ENCODE measurements at regions not wholly inside any gene's neighbourhood (a gene's known extent, or its start where the extent isn't known, plus 50 kb on each side); places are given as distances from the start of the nearest gene placed in this dataset.

DNA sequence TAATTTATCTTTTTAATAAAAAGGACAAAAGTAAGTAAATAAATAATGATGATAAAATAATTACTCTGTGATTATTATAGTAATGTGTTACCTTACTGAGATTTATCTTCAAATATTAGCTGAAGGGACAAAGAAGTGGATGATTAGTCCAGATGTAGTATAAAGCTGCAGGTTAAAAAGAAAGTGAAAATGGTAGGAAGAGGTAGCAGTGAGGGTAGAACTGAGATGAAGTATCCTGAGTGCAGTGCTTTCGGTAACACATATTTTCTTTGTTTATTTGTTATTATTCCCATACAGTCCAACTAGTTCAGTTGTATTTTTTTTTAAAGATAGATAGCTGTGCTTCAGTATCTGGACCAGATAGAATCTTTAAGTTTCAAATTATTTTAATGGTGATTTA is 1203.5 kb downstream of the NCAM2 start:
- H3K36me3 Mint-ChIP-seq = no peaks in the 10 kb centered on the region
- no peak for DNase-seq
- no peaks in the 10 kb centered on the region for H3K27me3 Mint-ChIP-seq
- H3K9me3 Mint-ChIP-seq = no peaks in the 10 kb centered on the region
- no peaks in the 10 kb centered on the region for H3K4me1 Mint-ChIP-seq
- POLR2A ChIA-PET = no interaction called here
- no peak overlapping the region for H3K27ac Mint-ChIP-seq
- H3K4me3 Mint-ChIP-seq = no peak overlapping the region
- ATAC-seq (ENCODE audit: low read depth) = no peak

DNA sequence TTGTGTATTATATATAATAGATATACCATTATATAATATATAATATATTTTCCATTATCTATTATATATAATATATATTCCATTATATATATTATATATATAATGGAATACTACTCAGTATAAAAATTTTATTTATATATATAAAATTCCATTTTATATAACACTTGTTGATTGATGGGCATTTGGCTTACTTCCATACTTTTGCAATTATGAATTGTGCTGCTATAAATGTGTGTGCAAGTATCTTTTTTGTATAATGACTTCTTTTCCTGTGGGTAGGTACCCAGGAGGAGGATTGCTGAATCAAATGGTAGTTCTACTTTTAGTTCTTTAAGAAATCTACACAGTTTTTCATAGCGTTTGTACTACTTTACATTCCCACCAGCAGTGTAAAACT is 1211.1 kb downstream of the NCAM2 start:
- H3K4me3 Mint-ChIP-seq = no peak overlapping the region
- POLR2A ChIA-PET = no interaction called here
- H3K27me3 Mint-ChIP-seq = no peaks in the 10 kb centered on the region
- no peak for DNase-seq
- no peaks in the 10 kb centered on the region for H3K36me3 Mint-ChIP-seq
- no peak overlapping the region for H3K27ac Mint-ChIP-seq
- H3K9me3 Mint-ChIP-seq = peaks cover 2% of the 10 kb centered on the region
- H3K4me1 Mint-ChIP-seq = no peaks in the 10 kb centered on the region
- ATAC-seq (ENCODE audit: low read depth) = no peak

DNA sequence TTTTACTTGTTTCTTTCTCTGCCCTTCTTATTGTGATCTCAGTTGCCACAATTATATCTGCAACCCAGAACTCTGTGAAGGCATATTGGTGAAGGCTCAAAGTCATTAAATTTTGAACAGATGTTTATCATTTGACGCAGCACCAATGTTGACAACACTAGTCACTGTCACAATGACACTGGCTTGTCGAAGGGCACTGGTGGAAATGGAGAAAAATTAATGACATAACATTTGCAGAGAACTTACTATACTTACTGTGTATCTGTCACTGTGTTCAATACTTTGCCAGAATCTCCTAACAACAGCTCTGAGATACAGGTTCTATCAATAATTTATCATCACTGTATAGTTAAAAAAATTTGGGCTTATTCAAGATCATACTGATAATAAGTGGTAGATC is 1213.7 kb downstream of the NCAM2 start:
- H3K27me3 Mint-ChIP-seq = no peaks in the 10 kb centered on the region
- no peak overlapping the region for H3K4me3 Mint-ChIP-seq
- POLR2A ChIA-PET = no interaction called here
- H3K4me1 Mint-ChIP-seq = no peaks in the 10 kb centered on the region
- H3K36me3 Mint-ChIP-seq = no peaks in the 10 kb centered on the region
- H3K27ac Mint-ChIP-seq = no peak overlapping the region
- DNase-seq = no peak
- no peak for ATAC-seq (ENCODE audit: low read depth)
- peaks cover 2% of the 10 kb centered on the region for H3K9me3 Mint-ChIP-seq

DNA sequence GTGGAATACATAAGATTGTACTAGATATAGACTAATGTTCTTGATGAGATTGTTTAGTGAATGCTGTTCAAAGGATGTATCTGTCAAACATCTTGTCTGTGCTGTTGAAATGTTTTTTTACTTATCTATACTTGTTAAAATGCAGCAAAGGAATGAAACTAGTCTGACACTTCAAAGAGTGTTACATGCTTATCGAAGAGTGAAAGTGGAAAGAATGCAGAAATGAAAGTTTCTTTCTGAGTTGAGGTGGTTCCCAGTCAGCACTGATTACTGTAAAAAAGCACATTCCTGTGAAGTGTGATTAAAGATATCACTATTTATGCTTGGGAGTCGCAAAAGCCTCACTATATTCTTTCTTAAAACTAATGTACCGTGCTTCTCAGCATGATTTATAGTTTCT is 1225.2 kb downstream of the NCAM2 start:
- Mint-ChIP-seq H3K9me3 (no peaks in the 10 kb centered on the region), H3K27me3 (no peaks in the 10 kb centered on the region), H3K4me1 (peaks cover 2% of the 10 kb centered on the region), H3K4me3 (no peak overlapping the region), H3K27ac (no peak overlapping the region), H3K36me3 (no peaks in the 10 kb centered on the region)
- POLR2A ChIA-PET = no interaction called here
- DNase-seq (no peak), ATAC-seq (ENCODE audit: low read depth) (no peak)

DNA sequence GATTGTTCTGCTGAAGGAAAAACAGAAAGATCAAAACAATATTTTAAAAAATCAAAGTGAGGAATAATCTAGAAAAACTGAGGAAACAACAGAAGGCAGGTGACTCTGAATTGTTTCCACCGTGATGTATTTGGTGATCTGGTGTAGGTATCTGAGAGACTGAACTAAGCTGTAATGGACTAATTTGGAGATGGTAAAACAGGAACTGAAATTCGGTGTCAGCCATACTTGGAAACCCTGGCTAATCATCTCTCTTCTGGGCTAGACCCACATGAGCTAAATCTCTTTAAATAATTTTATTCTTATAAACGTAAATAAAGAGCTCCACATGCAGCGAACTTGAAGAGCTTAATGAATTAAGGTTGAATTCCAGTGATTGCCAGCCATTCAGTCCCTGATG is 1226.1 kb downstream of the NCAM2 start:
- POLR2A ChIA-PET = no interaction called here
- no peaks in the 10 kb centered on the region for H3K27me3 Mint-ChIP-seq
- DNase-seq (no peak), ATAC-seq (ENCODE audit: low read depth) (no peak)
- no peaks in the 10 kb centered on the region for H3K36me3 Mint-ChIP-seq
- peaks cover 2% of the 10 kb centered on the region for H3K4me1 Mint-ChIP-seq
- no peak overlapping the region for H3K27ac Mint-ChIP-seq
- no peaks in the 10 kb centered on the region for H3K9me3 Mint-ChIP-seq
- H3K4me3 Mint-ChIP-seq = no peak overlapping the region

DNA sequence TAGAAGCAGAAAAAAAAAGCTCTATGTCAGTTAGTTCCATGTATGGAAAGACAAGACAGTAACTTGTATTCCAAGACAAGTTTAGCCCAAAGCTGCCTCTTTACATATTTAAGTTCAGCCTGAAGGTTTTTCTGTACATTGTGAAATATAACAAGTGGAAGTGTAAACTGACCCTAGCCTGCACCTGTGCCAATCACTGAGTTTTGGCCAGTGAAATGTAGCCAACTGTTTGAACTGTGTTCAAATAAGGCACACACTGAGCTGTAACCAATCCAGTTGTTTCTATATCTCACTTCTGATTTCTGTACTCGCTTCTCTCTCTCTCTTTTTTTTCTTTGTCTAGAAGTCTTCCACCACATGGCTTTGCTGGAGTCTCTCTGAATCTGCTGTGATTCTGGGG is 1227.1 kb downstream of the NCAM2 start:
- H3K36me3 Mint-ChIP-seq = no peaks in the 10 kb centered on the region
- DNase-seq (no peak), ATAC-seq (ENCODE audit: low read depth) (no peak)
- no peak overlapping the region for H3K4me3 Mint-ChIP-seq
- H3K9me3 Mint-ChIP-seq = no peaks in the 10 kb centered on the region
- H3K4me1 Mint-ChIP-seq = peaks cover 2% of the 10 kb centered on the region
- POLR2A ChIA-PET = no interaction called here
- H3K27ac Mint-ChIP-seq = no peak overlapping the region
- no peaks in the 10 kb centered on the region for H3K27me3 Mint-ChIP-seq

DNA sequence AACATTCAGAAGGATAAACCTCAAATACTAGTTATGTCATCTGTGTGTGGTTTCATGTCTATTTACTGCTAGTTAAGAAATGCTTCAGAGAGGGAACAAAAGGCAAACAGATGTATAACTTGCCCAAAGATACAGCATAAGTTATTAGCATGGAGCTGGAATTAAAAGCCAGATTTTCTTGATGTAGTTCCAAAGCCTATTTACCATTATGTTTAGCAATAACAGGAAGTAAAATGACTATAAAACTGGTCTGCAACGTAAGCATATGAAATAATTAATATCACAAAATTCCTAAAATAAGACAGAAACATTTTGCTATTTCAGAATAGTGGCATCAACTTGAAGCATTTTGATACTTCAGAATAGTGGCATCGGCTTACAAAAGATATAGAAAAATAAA is 1232.8 kb downstream of the NCAM2 start:
- Mint-ChIP-seq H3K36me3 (no peaks in the 10 kb centered on the region), H3K9me3 (no peaks in the 10 kb centered on the region), H3K4me1 (no peaks in the 10 kb centered on the region), H3K27me3 (no peaks in the 10 kb centered on the region), H3K27ac (no peak overlapping the region), H3K4me3 (no peak overlapping the region)
- ATAC-seq (ENCODE audit: low read depth) = no peak
- POLR2A ChIA-PET = no interaction called here
- no peak for DNase-seq

DNA sequence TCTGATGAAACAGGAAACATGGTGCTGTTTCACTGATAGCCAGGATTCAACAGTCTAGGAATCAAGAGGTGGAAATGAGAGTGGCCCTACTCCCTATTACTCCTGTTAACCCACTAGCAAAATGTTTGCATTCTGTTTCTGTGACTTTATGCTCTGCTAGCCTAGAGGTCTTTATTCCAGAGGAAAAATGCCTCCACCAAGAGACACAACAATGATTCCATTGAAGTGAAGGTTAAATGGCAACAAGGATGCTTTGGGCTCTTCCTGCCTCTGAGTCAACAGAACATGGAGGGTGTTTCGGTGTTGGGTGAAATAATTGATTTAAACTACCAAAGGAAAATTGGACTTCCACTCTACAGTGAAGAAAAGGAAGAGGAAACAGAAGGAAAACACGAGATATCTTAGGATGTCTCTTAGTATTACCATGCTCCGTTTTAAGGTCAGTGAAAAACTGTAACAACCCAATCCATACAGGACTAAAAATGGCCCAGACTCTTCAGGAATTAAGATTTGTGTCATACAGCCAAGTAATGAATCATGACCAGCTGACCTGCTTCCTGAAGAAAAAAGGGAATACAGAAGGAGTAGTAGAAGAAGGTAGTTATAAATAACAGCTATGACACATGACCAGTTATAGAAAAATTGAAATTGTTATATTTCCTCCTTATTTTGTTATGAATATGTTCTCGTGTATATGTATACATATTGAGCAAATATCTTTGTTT is 1237.8 kb downstream of the NCAM2 start:
- peaks cover 2% of the 10 kb centered on the region for H3K9me3 Mint-ChIP-seq
- no peaks in the 10 kb centered on the region for H3K4me1 Mint-ChIP-seq
- ATAC-seq (ENCODE audit: low read depth) (no peak), DNase-seq (no peak)
- H3K27ac Mint-ChIP-seq = no peak overlapping the region
- no peaks in the 10 kb centered on the region for H3K36me3 Mint-ChIP-seq
- no peaks in the 10 kb centered on the region for H3K27me3 Mint-ChIP-seq
- H3K4me3 Mint-ChIP-seq = no peak overlapping the region
- POLR2A ChIA-PET = no interaction called here

DNA sequence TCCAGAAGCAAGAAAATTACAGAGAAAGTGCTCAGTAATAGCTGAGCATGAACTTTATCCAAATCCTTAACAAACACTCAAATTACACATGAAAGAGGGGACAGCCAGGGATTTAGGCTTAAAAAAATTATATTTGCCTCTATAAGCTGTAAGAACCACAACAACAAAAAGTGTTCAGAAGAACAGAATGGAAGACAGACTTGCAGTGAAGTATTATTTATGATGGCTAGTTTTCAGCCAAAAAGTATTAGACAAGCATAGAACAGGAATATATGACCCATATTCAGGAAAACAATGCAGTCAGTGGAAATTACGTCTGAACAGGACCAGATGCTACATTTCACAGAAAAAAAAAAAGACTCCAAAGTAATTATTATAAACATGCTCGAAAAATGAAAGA is 1246.3 kb downstream of the NCAM2 start:
- Mint-ChIP-seq H3K27me3 (no peaks in the 10 kb centered on the region), H3K9me3 (no peaks in the 10 kb centered on the region), H3K27ac (no peak overlapping the region), H3K4me3 (no peak overlapping the region), H3K36me3 (no peaks in the 10 kb centered on the region), H3K4me1 (no peaks in the 10 kb centered on the region)
- ATAC-seq (ENCODE audit: low read depth) (no peak), DNase-seq (no peak)
- POLR2A ChIA-PET = no interaction called here

DNA sequence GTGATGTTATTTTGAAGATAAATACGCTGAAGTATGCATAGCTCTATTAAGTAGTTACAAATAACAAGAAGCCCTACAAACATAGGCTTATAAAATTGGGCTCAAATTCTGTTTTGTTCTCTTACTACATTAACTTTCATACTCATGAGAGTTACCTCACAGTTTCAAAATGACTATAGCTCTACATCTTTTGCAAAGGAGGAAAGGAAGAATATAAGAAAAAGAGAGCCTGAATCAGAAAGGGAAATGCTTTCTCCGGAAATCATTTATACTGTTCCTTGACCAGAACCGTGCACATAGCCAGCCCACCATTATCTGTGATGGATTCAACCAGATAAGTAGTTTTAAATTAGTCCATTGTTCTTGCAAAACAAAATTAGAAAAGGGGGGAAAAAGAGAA is 1252.1 kb downstream of the NCAM2 start:
- H3K27ac Mint-ChIP-seq = no peak overlapping the region
- H3K9me3 Mint-ChIP-seq = no peaks in the 10 kb centered on the region
- ATAC-seq (ENCODE audit: low read depth) (no peak), DNase-seq (no peak)
- H3K27me3 Mint-ChIP-seq = no peaks in the 10 kb centered on the region
- H3K4me1 Mint-ChIP-seq = no peaks in the 10 kb centered on the region
- no peak overlapping the region for H3K4me3 Mint-ChIP-seq
- H3K36me3 Mint-ChIP-seq = no peaks in the 10 kb centered on the region
- POLR2A ChIA-PET = no interaction called here

DNA sequence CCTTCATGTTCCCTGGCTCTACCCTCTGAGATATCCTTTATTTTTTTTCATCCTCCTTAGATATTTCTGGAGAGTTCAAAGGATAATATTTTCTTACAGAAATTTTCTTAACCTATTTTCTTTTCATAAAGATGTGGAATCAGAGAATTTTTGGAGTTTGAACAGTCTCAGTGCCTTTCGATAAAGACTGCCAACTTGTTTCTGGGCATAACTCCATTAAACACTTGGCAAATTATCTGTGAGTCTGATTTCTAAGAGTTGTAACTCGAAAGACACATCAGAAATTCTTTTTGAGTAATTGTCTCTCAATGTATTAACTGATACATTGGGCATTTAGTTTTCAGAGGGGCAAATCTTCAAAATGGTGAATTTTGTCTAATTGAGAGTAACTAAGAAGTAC is 1255.6 kb downstream of the NCAM2 start:
- Mint-ChIP-seq H3K4me1 (no peaks in the 10 kb centered on the region), H3K4me3 (no peak overlapping the region), H3K36me3 (no peaks in the 10 kb centered on the region), H3K27me3 (no peaks in the 10 kb centered on the region), H3K9me3 (no peaks in the 10 kb centered on the region), H3K27ac (no peak overlapping the region)
- ATAC-seq (ENCODE audit: low read depth) (no peak), DNase-seq (no peak)
- POLR2A ChIA-PET = no interaction called here

DNA sequence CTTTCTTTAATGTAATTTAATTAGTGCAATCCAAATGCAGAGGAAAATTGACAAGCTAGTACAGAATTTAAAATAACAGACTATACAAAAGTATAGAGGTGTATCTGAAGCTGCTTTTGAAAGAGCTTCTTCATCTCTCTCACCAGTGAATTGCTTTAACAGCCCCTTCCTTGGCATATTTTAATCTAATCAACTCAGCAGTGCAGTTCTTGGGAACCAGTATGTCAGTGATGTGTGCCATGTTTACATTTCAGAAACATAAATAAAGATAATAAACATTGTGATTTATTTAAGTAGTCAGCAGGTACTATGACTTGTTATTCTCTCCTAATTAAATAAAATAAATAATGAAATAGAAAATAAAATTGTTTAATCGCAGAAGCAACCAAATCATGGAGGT is 1260.6 kb downstream of the NCAM2 start:
- ATAC-seq (ENCODE audit: low read depth) (no peak), DNase-seq (no peak)
- Mint-ChIP-seq H3K27ac (no peak overlapping the region), H3K9me3 (peaks cover 2% of the 10 kb centered on the region), H3K36me3 (no peaks in the 10 kb centered on the region), H3K4me1 (no peaks in the 10 kb centered on the region), H3K4me3 (no peak overlapping the region), H3K27me3 (no peaks in the 10 kb centered on the region)
- POLR2A ChIA-PET = no interaction called here

DNA sequence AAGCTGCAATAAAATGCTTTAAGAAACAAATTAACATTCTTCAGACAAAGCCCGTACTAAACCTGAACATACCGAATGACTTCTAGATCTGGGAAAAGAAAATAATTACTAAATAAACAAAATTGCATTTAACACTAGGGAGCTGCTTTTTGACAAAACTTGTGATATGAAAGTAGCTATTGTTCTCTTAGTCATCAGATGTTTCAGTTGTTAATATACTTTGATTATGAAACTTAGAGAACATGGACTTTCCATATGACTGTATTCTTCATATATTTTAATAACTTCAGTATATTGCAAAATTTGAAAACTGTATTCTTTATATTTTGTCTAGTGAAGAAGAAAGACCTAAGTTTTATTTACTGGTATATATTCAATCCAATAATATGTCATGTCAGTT is 1262.1 kb downstream of the NCAM2 start:
- no peak overlapping the region for H3K27ac Mint-ChIP-seq
- H3K4me3 Mint-ChIP-seq = no peak overlapping the region
- peaks cover 2% of the 10 kb centered on the region for H3K9me3 Mint-ChIP-seq
- POLR2A ChIA-PET = no interaction called here
- DNase-seq (no peak), ATAC-seq (ENCODE audit: low read depth) (no peak)
- H3K27me3 Mint-ChIP-seq = no peaks in the 10 kb centered on the region
- no peaks in the 10 kb centered on the region for H3K4me1 Mint-ChIP-seq
- H3K36me3 Mint-ChIP-seq = no peaks in the 10 kb centered on the region

DNA sequence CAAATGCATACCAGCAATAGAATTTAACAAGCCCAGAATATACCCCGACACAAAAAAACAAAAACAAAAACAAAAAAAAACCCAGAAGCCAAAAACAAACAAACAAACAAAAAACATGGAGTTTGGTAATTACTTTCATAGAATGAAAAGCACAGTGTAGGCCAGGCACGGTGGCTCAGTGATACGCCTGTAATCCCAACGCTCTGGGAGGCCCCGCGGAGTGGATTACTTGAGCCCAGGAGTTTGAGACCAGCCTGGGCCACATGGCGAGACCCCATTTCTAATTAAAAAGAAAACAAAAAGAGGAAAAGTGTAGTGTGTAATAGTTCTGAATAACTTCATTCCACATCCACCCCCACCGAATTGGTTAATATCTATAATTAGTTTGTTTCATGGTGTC is 1265.7 kb downstream of the NCAM2 start:
- H3K4me3 Mint-ChIP-seq = no peak overlapping the region
- H3K27me3 Mint-ChIP-seq = no peaks in the 10 kb centered on the region
- POLR2A ChIA-PET = no interaction called here

DNA sequence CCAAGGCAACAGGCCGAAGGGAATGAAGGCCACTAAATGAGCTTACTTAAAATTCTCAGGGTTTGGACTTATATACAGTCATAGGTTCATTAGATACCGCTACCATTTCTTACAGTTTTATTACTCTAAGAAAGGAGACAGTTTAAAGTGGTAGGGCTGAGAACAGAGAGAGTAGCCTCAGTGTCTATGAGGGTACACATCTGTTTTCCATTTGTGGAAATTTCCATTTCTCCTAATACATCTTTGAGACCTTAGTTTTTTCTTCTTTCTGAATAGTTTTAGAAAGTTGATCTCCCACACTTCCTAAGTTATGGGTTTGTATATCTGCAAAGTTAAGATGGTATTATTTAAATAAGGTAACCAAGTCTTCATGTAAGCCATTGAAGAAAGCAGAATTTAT is 1279.1 kb downstream of the NCAM2 start:
- POLR2A ChIA-PET = no interaction called here
- ATAC-seq (ENCODE audit: low read depth) = no peak
- H3K4me1 Mint-ChIP-seq = no peaks in the 10 kb centered on the region
- no peak for DNase-seq
- H3K27me3 Mint-ChIP-seq = no peaks in the 10 kb centered on the region
- H3K36me3 Mint-ChIP-seq = no peaks in the 10 kb centered on the region
- peaks cover 3% of the 10 kb centered on the region for H3K9me3 Mint-ChIP-seq
- no peak overlapping the region for H3K4me3 Mint-ChIP-seq
- no peak overlapping the region for H3K27ac Mint-ChIP-seq

More for the DNA sequence above, 1265.7 kb downstream of the NCAM2 start:
- DNase-seq = no peak
- H3K36me3 Mint-ChIP-seq = no peaks in the 10 kb centered on the region
- peaks cover 2% of the 10 kb centered on the region for H3K9me3 Mint-ChIP-seq
- no peak overlapping the region for H3K27ac Mint-ChIP-seq
- no peak for ATAC-seq (ENCODE audit: low read depth)
- H3K4me1 Mint-ChIP-seq = no peaks in the 10 kb centered on the region
